MM.1S (cell line): ENCODE measurements at regions not wholly inside any gene's neighbourhood (a gene's known extent, or its start where the extent isn't known, plus 50 kb on each side); places are given as distances from the start of the nearest gene placed in this dataset.

Experiments used
- EZH2 ChIP-seq: fragments of 300-600 bp; sonication (generic); optimal IDR thresholded peaks from 2 replicates; pipeline ENCODE3; 2017; ENCODE audit warnings: low read depth, mild to moderate bottlenecking, antibody characterized with exemption, low read length, mixed read lengths
- TF ChIP-seq, protein P1 (sequence below): fragments of 300-600 bp; sonication (generic); IDR thresholded peaks from 2 replicates; pipeline ENCODE4 v1.5.1; 2016; ENCODE audit warnings: antibody characterized with exemption, low read length, mixed read lengths

DNA sequence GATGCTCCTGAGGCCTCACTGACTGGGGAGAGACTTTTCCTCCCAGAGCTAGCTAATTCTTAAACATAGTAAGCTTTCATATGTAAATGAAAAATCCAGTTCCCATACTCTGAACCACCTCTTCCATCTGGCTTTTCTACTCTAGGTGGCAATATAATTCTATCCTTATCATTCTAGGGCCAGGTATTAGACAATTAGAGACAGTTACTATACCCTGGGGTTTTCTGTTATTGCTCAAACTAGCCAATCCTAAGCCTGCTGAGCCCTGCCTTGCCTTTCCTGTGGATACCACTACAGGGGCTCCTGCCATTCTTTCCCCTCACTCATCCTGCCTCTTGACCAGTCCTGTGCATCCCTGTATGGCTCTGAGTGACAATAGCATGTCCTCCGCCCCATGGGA, 552.0 kb downstream of the STIM2 start:
- TF ChIP-seq, protein P1, sequence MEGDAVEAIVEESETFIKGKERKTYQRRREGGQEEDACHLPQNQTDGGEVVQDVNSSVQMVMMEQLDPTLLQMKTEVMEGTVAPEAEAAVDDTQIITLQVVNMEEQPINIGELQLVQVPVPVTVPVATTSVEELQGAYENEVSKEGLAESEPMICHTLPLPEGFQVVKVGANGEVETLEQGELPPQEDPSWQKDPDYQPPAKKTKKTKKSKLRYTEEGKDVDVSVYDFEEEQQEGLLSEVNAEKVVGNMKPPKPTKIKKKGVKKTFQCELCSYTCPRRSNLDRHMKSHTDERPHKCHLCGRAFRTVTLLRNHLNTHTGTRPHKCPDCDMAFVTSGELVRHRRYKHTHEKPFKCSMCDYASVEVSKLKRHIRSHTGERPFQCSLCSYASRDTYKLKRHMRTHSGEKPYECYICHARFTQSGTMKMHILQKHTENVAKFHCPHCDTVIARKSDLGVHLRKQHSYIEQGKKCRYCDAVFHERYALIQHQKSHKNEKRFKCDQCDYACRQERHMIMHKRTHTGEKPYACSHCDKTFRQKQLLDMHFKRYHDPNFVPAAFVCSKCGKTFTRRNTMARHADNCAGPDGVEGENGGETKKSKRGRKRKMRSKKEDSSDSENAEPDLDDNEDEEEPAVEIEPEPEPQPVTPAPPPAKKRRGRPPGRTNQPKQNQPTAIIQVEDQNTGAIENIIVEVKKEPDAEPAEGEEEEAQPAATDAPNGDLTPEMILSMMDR, result no peak
- no peak for TF ChIP-seq EZH2
